ENCODE measurements at regions not wholly inside any gene's neighbourhood (a gene's known extent, or its start where the extent isn't known, plus 50 kb on each side); places are given as distances from the start of the nearest gene placed in this dataset.

- no peak for TF ChIP-seq CTCF (IDR thresholded peaks at IDR 0.05; ENCODE audit: insufficient read depth, low read length, poor library complexity, severe bottlenecking)
- TF ChIP-seq EZH2phosphoT487 (conservative IDR thresholded peaks at IDR 0.05; ENCODE audit: low read length): no peak
Observed at GRCh38 chr9:86424251-86424891, 70.2 kb upstream of the TUT7 start.
